Ishikawa (cell line): ENCODE measurements at regions not wholly inside any gene's neighbourhood (a gene's known extent, or its start where the extent isn't known, plus 50 kb on each side); places are given as distances from the start of the nearest gene placed in this dataset.

Experiments used
- CEBPB ChIP-seq: IDR thresholded peaks from 2 replicates; pipeline ENCODE4 v1.6.1; 2012
- CREB1 ChIP-seq: IDR thresholded peaks from 2 replicates; pipeline ENCODE4 v1.6.1; 2012; ENCODE audit warnings: low read depth
- EGR1 ChIP-seq: IDR thresholded peaks from 2 replicates; pipeline ENCODE4 v1.6.1; 2012
- EP300 ChIP-seq: IDR thresholded peaks from 2 replicates; pipeline ENCODE4 v1.6.1; 2012; ENCODE audit warnings: borderline replicate concordance
- FOXM1 ChIP-seq: IDR thresholded peaks from 2 replicates; pipeline ENCODE4 v1.6.1; 2012; ENCODE audit warnings: low read depth, borderline replicate concordance
- MAX ChIP-seq: IDR thresholded peaks from 2 replicates; pipeline ENCODE4 v1.6.1; 2012
- NFIC ChIP-seq: IDR thresholded peaks from 2 replicates; pipeline ENCODE4 v1.6.1; 2012
- RAD21 ChIP-seq: IDR thresholded peaks from 2 replicates; pipeline ENCODE4 v1.6.1; 2012; ENCODE audit warnings: low read depth
- REST ChIP-seq: IDR thresholded peaks from 2 replicates; pipeline ENCODE4 v1.6.1; 2012; ENCODE audit warnings: low read depth, mild to moderate bottlenecking
- TAF1 ChIP-seq: IDR thresholded peaks from 2 replicates; pipeline ENCODE4 v1.6.1; 2012; ENCODE audit warnings: low read depth, mild to moderate bottlenecking
- TCF12 ChIP-seq: IDR thresholded peaks from 2 replicates; pipeline ENCODE4 v1.6.1; 2012; ENCODE audit warnings: low read depth
- TEAD4 ChIP-seq: IDR thresholded peaks from 2 replicates; pipeline ENCODE4 v1.6.1; 2012
- YY1 ChIP-seq: IDR thresholded peaks from 2 replicates; pipeline ENCODE4 v1.6.1; 2012; ENCODE audit warnings: low read depth
- ZBTB7A ChIP-seq: IDR thresholded peaks from 2 replicates; pipeline ENCODE4 v1.6.1; 2012; ENCODE audit warnings: low read depth
- TF ChIP-seq, protein P1 (sequence below): IDR thresholded peaks from 2 replicates; pipeline ENCODE4 v1.6.1; 2012

GRCh38 chr3:160047876-160048275 lies 59.2 kb downstream of the IL12A start:
- TF ChIP-seq FOXM1 (no peak), ZBTB7A (no peak), EP300 (no peak), RAD21 (no peak), NFIC (no peak), REST (no peak), CREB1 (no peak), MAX (no peak), TEAD4 (no peak), CEBPB (no peak), TCF12 (no peak), EGR1 (no peak), YY1 (no peak), TAF1 (no peak)
- TF ChIP-seq, protein P1, sequence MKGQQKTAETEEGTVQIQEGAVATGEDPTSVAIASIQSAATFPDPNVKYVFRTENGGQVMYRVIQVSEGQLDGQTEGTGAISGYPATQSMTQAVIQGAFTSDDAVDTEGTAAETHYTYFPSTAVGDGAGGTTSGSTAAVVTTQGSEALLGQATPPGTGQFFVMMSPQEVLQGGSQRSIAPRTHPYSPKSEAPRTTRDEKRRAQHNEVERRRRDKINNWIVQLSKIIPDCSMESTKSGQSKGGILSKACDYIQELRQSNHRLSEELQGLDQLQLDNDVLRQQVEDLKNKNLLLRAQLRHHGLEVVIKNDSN, result no peak

DNA sequence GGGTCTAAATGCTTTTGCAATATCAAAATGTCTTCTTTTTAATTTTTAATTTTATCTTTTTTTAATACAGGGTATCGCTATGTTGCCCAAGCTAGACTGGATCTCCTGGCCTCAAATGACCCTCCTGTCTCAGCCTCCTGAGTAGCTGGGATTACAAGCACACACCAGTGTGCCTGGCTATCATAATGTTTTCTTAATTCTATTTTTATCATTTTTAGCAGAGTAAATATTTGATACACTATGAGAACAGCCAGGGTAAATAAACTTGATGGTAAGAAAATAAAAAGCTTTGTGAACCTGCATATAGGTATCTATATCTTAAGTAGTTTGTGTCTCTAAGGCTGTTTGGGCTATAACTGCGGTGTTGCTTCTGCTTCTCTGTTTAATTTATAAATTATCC lies 60.4 kb downstream of the IL12A start:
- TF ChIP-seq TAF1, result no peak
- no peak for TF ChIP-seq ZBTB7A
- TF ChIP-seq EGR1, result no peak
- TF ChIP-seq FOXM1, result no peak
- no peak for TF ChIP-seq CEBPB
- TF ChIP-seq RAD21, result no peak
- TF ChIP-seq YY1, result no peak
- no peak for TF ChIP-seq TCF12
- no peak for TF ChIP-seq CREB1
- TF ChIP-seq EP300, result no peak
- no peak for TF ChIP-seq MAX

GRCh38 chr3:160049565-160049964 lies 60.9 kb downstream of the IL12A start:
- TF ChIP-seq, protein P1, result no peak
- TF ChIP-seq TCF12 (no peak), TAF1 (no peak), CEBPB (no peak), TEAD4 (no peak), EGR1 (no peak), MAX (no peak), RAD21 (no peak), CREB1 (no peak), ZBTB7A (no peak), NFIC (no peak), REST (no peak), YY1 (no peak)

DNA sequence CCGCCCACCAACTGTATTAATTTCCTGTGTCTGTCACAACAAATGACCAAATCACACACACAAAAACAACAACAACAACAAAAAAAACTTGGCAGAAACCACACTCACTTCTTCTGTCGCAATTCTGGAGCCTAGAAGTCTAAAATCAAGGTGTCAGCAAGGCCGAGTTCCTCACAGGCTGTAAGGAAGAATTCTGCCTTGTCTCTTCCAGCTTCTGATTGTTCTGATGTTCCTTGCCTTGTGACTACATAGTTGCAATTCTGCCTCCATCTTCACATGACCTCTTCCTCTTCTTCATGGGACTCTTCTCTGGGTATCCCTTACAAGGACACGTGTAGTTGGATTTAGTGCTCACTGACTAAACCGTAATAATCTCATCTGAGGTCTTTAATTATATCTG lies 61.4 kb downstream of the IL12A start:
- TF ChIP-seq TEAD4, result no peak
- no peak for TF ChIP-seq FOXM1
- TF ChIP-seq TCF12, result no peak
- no peak for TF ChIP-seq EGR1
- no peak for TF ChIP-seq CEBPB
- no peak for TF ChIP-seq YY1
- TF ChIP-seq TAF1, result no peak
- no peak for TF ChIP-seq ZBTB7A
- TF ChIP-seq NFIC, result no peak
- TF ChIP-seq RAD21, result no peak
- TF ChIP-seq EP300, result no peak
- TF ChIP-seq, protein P1, result no peak
- no peak for TF ChIP-seq REST
